OCI-LY1 (cell line): ENCODE measurements at regions not wholly inside any gene's neighbourhood (a gene's known extent, or its start where the extent isn't known, plus 50 kb on each side); places are given as distances from the start of the nearest gene placed in this dataset.

Source experiments
- H2AFZ ChIP-seq: fragments of 200-600 bp; sonication (generic), shearing (Covaris generic); 2 replicates; pipeline ENCODE4 v1.6.0; 2014; ENCODE audit warnings: antibody characterized with exemption, mild to moderate bottlenecking, low read length
- H3F3A ChIP-seq: fragments of 200-600 bp; sonication (generic), shearing (Covaris generic); 2 replicates; pipeline ENCODE4 v1.6.0; 2014; ENCODE audit warnings: mild to moderate bottlenecking, antibody characterized with exemption, low read length, moderate library complexity; ENCODE audit not compliant: insufficient read depth
- H3K27ac ChIP-seq: fragments of 200-600 bp; sonication (generic); 2 replicates; pipeline ENCODE4 v1.5.1; 2014; ENCODE audit warnings: low read length, mixed run types, mild to moderate bottlenecking, low read depth; ENCODE audit not compliant: poor library complexity, severe bottlenecking
- H3K27me3 ChIP-seq: fragments of 200-600 bp; sonication (generic); 2 replicates; pipeline ENCODE4 v1.6.0; 2014; ENCODE audit warnings: antibody characterized with exemption, mild to moderate bottlenecking, low read length, moderate library complexity; ENCODE audit not compliant: insufficient read depth
- H3K36me3 ChIP-seq: fragments of 200-600 bp; sonication (generic); 2 replicates; pipeline ENCODE4 v1.6.1; 2014; ENCODE audit warnings: mild to moderate bottlenecking, antibody characterized with exemption, low read length, moderate library complexity, mixed read lengths; ENCODE audit not compliant: insufficient read depth
- H3K4me1 ChIP-seq: fragments of 200-600 bp; sonication (generic); 2 replicates; pipeline ENCODE4 v1.5.1; 2014; ENCODE audit warnings: mild to moderate bottlenecking, low read length, moderate library complexity; ENCODE audit not compliant: insufficient read depth, severe bottlenecking
- H3K4me2 ChIP-seq: fragments of 200-600 bp; sonication (generic), shearing (Covaris generic); 2 replicates; pipeline ENCODE4 v1.6.1; 2014; ENCODE audit warnings: low read length
- H3K4me3 ChIP-seq: fragments of 200-600 bp; sonication (generic); 2 replicates; pipeline ENCODE4 v1.5.1; 2014; ENCODE audit warnings: low read length, low read depth, mild to moderate bottlenecking, mixed read lengths; ENCODE audit not compliant: poor library complexity, severe bottlenecking
- H3K79me2 ChIP-seq: fragments of 200-600 bp; shearing (Covaris generic); 2 replicates; pipeline ENCODE4 v1.6.1; 2016; ENCODE audit warnings: mixed run types, low read length, mixed read lengths; ENCODE audit not compliant: insufficient read depth
- H3K9ac ChIP-seq: fragments of 200-600 bp; sonication (generic), shearing (Covaris generic); 2 replicates; pipeline ENCODE4 v1.6.1; 2014; ENCODE audit warnings: mild to moderate bottlenecking, low read length, mixed read lengths
- H3K9me2 ChIP-seq: fragments of 200-600 bp; sonication (generic), shearing (Covaris generic); 2 replicates; pipeline ENCODE4 v1.6.1; 2014; ENCODE audit warnings: low read depth, mild to moderate bottlenecking, low read length, mixed read lengths
- H3K9me3 ChIP-seq: fragments of 200-600 bp; shearing (Covaris generic); 2 replicates; pipeline ENCODE4 v1.6.1; 2014; ENCODE audit warnings: low read length, mixed read lengths
- H4K20me1 ChIP-seq: fragments of 200-600 bp; sonication (generic), shearing (Covaris generic); 2 replicates; pipeline ENCODE4 v1.6.0; 2016; ENCODE audit warnings: mild to moderate bottlenecking, low read length; ENCODE audit not compliant: insufficient read depth
- EZH2 ChIP-seq: fragments of 200-600 bp; sonication (generic), shearing (Covaris generic); IDR thresholded peaks from 2 replicates; pipeline ENCODE4 v1.8.0; 2017; ENCODE audit warnings: borderline replicate concordance, mixed run types, mild to moderate bottlenecking, antibody characterized with exemption, low read length, moderate library complexity, mixed read lengths
- TF ChIP-seq, protein P1 (sequence below): fragments of 200-600 bp; sonication (generic), shearing (Covaris generic); IDR thresholded peaks from 2 replicates; pipeline ENCODE4 v1.5.1; 2017; ENCODE audit warnings: mild to moderate bottlenecking, antibody characterized with exemption, low read length, moderate library complexity, mixed read lengths

DNA sequence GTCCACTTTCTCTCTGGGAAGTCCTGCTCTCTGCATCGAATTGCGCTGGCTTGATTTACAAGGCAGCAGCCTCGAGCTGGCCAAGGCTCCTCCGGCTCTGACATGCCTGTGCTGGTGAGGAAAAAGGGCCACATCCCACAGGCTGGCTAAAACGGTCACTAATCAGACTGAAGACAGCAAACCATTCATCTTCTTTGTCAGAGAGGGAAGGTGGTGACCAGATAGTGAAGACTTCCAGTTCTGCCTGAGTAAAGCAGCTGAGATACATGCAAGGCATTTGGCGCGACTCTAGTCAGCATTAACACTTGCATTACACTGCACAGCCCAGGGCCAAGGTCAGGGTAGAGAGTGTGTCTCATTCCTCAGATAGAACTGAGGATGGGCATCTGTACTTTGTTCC, 203.2 kb upstream of the MAP3K7 start:
- no peaks in the 10 kb centered on the region for H3K9me2 ChIP-seq
- no peaks in the 10 kb centered on the region for H3K27me3 ChIP-seq
- no peaks in the 10 kb centered on the region for H3F3A ChIP-seq
- no peak overlapping the region for H3K4me3 ChIP-seq
- no peak overlapping the region for H3K27ac ChIP-seq
- TF ChIP-seq, protein P1, sequence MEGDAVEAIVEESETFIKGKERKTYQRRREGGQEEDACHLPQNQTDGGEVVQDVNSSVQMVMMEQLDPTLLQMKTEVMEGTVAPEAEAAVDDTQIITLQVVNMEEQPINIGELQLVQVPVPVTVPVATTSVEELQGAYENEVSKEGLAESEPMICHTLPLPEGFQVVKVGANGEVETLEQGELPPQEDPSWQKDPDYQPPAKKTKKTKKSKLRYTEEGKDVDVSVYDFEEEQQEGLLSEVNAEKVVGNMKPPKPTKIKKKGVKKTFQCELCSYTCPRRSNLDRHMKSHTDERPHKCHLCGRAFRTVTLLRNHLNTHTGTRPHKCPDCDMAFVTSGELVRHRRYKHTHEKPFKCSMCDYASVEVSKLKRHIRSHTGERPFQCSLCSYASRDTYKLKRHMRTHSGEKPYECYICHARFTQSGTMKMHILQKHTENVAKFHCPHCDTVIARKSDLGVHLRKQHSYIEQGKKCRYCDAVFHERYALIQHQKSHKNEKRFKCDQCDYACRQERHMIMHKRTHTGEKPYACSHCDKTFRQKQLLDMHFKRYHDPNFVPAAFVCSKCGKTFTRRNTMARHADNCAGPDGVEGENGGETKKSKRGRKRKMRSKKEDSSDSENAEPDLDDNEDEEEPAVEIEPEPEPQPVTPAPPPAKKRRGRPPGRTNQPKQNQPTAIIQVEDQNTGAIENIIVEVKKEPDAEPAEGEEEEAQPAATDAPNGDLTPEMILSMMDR = no peak
- TF ChIP-seq EZH2 = no peak
- no peak overlapping the region for H2AFZ ChIP-seq
- no peaks in the 10 kb centered on the region for H3K79me2 ChIP-seq
- H3K9ac ChIP-seq = no peak overlapping the region
- H4K20me1 ChIP-seq = no peaks in the 10 kb centered on the region
- H3K4me2 ChIP-seq = no peak overlapping the region
- no peaks in the 10 kb centered on the region for H3K36me3 ChIP-seq
- no peaks in the 10 kb centered on the region for H3K4me1 ChIP-seq
- H3K9me3 ChIP-seq = no peaks in the 10 kb centered on the region

GRCh38 chr6:90788781-90789180, 201.9 kb upstream of the MAP3K7 start:
- H3K9me3 ChIP-seq = no peaks in the 10 kb centered on the region
- H4K20me1 ChIP-seq = no peaks in the 10 kb centered on the region
- TF ChIP-seq, protein P1 = no peak
- TF ChIP-seq EZH2 = no peak
- no peak overlapping the region for H3K4me3 ChIP-seq
- no peaks in the 10 kb centered on the region for H3K79me2 ChIP-seq
- H3K9ac ChIP-seq = no peak overlapping the region
- H3K9me2 ChIP-seq = no peaks in the 10 kb centered on the region
- no peaks in the 10 kb centered on the region for H3K4me1 ChIP-seq
- H3F3A ChIP-seq = no peaks in the 10 kb centered on the region
- no peaks in the 10 kb centered on the region for H3K27me3 ChIP-seq
- H3K27ac ChIP-seq = no peak overlapping the region
- no peak overlapping the region for H3K4me2 ChIP-seq
- no peak overlapping the region for H2AFZ ChIP-seq
- no peaks in the 10 kb centered on the region for H3K36me3 ChIP-seq

DNA sequence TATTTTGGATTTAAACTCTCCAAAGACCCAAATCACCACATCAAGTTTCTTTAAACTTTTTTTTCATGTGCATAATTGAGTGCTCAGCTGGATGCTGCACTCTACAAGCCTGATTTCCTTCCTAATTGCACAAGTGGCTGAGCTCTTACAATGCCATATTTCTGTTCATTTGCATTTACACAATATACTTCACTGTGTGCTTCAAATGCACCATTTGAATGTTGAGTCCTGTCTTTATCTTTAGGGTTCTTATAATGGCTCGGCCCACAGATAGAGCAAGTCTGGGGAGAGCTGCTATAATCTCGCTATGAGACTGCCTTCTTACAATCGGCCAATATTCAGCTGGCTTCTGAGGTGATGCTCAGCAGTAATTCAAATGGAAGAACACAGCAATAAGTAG, 200.6 kb upstream of the MAP3K7 start:
- TF ChIP-seq EZH2 = no peak
- TF ChIP-seq, protein P1 = no peak
- Histone ChIP-seq H3K9ac (no peak overlapping the region), H3K4me3 (no peak overlapping the region), H3F3A (no peaks in the 10 kb centered on the region), H3K36me3 (no peaks in the 10 kb centered on the region), H2AFZ (no peak overlapping the region), H4K20me1 (no peaks in the 10 kb centered on the region), H3K9me3 (no peaks in the 10 kb centered on the region), H3K4me1 (no peaks in the 10 kb centered on the region), H3K9me2 (no peaks in the 10 kb centered on the region), H3K27ac (no peak overlapping the region), H3K4me2 (no peak overlapping the region), H3K79me2 (no peaks in the 10 kb centered on the region), H3K27me3 (no peaks in the 10 kb centered on the region)
